ENCODE measurements at regions not wholly inside any gene's neighbourhood (a gene's known extent, or its start where the extent isn't known, plus 50 kb on each side); places are given as distances from the start of the nearest gene placed in this dataset.

- no peak for ATAC-seq (ENCODE audit: low read depth)
- H3K9me3 Mint-ChIP-seq = no peaks in the 10 kb centered on the region
- no peaks in the 10 kb centered on the region for H3K36me3 Mint-ChIP-seq
- peaks cover 4% of the 10 kb centered on the region for H3K27me3 Mint-ChIP-seq
- H3K4me1 Mint-ChIP-seq = no peaks in the 10 kb centered on the region
- H3K27ac Mint-ChIP-seq = no peak overlapping the region
- no peak overlapping the region for H3K4me3 Mint-ChIP-seq
- DNase-seq (ENCODE audit: low spot score in 2 of 2) = no peak
Measured at GRCh38 chr10:10394933-10395658, 622.6 kb upstream of the CELF2 start.

- Mint-ChIP-seq H3K9me3 (no peaks in the 10 kb centered on the region), H3K27me3 (peaks cover 4% of the 10 kb centered on the region), H3K27ac (no peak overlapping the region), H3K36me3 (no peaks in the 10 kb centered on the region), H3K4me3 (no peak overlapping the region), H3K4me1 (no peaks in the 10 kb centered on the region)
- ATAC-seq (ENCODE audit: low read depth) = no peak
- no peak for DNase-seq (ENCODE audit: low spot score in 2 of 2)
Measured at GRCh38 chr10:10396601-10397000, 621.1 kb upstream of the CELF2 start.

DNA sequence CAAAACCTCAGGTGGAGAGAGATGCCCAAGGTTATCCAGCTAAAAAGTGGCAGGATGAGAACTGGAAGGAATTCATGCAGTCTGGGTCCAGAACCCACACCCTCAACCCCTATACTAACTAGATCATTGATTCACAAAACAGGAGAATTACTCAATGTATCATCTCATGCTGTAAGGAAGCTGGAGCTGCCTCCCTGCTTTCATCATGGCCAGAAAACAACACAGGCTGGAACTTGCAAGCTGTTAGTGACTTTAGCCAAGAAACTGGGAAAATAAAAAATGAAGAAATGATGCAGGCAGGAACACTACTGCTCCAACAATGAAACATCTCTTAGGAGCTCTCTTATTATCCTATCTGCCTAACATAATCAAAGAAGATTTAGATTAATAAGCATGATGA, 619.8 kb upstream of the CELF2 start:
- Mint-ChIP-seq H3K9me3 (no peaks in the 10 kb centered on the region), H3K36me3 (no peaks in the 10 kb centered on the region), H3K27ac (no peak overlapping the region), H3K4me3 (no peak overlapping the region), H3K4me1 (no peaks in the 10 kb centered on the region), H3K27me3 (peaks cover 3% of the 10 kb centered on the region)
- ATAC-seq (ENCODE audit: low read depth) (no peak), DNase-seq (ENCODE audit: low spot score in 2 of 2) (no peak)

DNA sequence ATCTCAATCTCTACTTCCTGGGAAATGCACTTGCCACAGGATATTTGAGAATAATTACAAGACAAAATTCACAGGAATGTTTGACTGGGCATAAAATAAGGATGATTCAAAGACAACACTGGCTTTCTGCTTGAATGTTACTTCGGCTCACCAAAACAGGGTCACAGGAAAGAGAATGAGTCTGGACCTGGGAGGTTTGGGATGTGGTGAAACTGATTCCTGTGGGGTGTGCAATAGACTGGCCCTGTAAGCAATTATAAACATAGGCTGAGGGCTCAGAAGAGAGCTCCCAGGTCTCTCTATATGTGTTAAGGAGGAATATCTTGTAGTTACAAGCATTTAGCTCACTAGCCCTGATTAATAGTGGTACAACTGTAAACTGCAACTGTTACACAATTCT, 613.9 kb upstream of the CELF2 start:
- no peak overlapping the region for H3K4me3 Mint-ChIP-seq
- H3K36me3 Mint-ChIP-seq = no peaks in the 10 kb centered on the region
- DNase-seq (ENCODE audit: low spot score in 2 of 2) (no peak), ATAC-seq (ENCODE audit: low read depth) (no peak)
- peaks cover 2% of the 10 kb centered on the region for H3K27me3 Mint-ChIP-seq
- H3K9me3 Mint-ChIP-seq = no peaks in the 10 kb centered on the region
- H3K27ac Mint-ChIP-seq = no peak overlapping the region
- no peaks in the 10 kb centered on the region for H3K4me1 Mint-ChIP-seq

GRCh38 chr10:10417671-10418070, 600.0 kb upstream of the CELF2 start:
- no peak overlapping the region for H3K4me3 Mint-ChIP-seq
- no peaks in the 10 kb centered on the region for H3K9me3 Mint-ChIP-seq
- no peak overlapping the region for H3K27ac Mint-ChIP-seq
- H3K27me3 Mint-ChIP-seq = no peaks in the 10 kb centered on the region
- DNase-seq (ENCODE audit: low spot score in 2 of 2) (no peak), ATAC-seq (ENCODE audit: low read depth) (no peak)
- H3K4me1 Mint-ChIP-seq = no peaks in the 10 kb centered on the region
- no peaks in the 10 kb centered on the region for H3K36me3 Mint-ChIP-seq

DNA sequence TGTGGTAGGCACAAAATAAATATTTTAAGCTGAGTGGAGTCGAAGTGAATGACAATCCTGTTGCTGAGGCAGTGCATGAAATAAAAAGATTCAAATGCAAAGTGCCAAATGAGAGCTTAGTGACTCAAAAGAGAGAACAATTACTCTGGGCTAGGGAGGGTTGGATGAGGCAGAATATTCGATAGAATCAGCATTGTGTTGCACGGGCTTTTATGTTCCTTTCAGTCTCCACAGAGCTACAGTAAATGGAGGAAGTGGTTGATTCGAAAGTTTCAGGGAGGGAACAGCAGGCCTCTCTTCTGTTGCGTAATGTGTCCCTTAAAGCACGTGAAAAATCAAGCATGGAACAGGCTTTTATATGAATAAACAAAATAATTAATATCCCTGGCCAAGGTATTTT, 599.3 kb upstream of the CELF2 start:
- Mint-ChIP-seq H3K27ac (no peak overlapping the region), H3K36me3 (no peaks in the 10 kb centered on the region), H3K27me3 (peaks cover 3% of the 10 kb centered on the region), H3K4me3 (no peak overlapping the region), H3K9me3 (no peaks in the 10 kb centered on the region), H3K4me1 (no peaks in the 10 kb centered on the region)
- DNase-seq (ENCODE audit: low spot score in 2 of 2) (no peak), ATAC-seq (ENCODE audit: low read depth) (no peak)

DNA sequence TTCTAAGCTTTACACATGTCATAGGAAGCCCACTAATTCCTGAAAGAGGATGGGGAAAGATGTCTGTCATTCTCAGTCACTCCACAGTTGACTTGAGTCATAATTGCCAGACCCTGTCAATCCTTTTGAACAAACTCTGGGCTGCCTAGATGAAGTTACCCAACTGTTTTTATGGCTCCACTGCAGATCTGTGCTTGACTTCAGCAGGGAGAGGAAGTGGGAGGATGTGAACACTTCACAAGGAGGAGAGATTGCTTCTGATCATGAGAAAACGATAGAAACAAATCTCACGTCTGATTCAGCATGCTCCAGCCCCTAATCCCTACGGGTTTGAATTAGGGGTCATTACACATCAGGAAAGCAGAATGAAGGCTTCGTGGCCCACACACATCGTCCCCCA, 596.6 kb upstream of the CELF2 start:
- no peak overlapping the region for H3K27ac Mint-ChIP-seq
- H3K4me3 Mint-ChIP-seq = no peak overlapping the region
- DNase-seq (ENCODE audit: low spot score in 2 of 2) (no peak), ATAC-seq (ENCODE audit: low read depth) (no peak)
- peaks cover 4% of the 10 kb centered on the region for H3K27me3 Mint-ChIP-seq
- no peaks in the 10 kb centered on the region for H3K9me3 Mint-ChIP-seq
- no peaks in the 10 kb centered on the region for H3K36me3 Mint-ChIP-seq
- no peaks in the 10 kb centered on the region for H3K4me1 Mint-ChIP-seq

DNA sequence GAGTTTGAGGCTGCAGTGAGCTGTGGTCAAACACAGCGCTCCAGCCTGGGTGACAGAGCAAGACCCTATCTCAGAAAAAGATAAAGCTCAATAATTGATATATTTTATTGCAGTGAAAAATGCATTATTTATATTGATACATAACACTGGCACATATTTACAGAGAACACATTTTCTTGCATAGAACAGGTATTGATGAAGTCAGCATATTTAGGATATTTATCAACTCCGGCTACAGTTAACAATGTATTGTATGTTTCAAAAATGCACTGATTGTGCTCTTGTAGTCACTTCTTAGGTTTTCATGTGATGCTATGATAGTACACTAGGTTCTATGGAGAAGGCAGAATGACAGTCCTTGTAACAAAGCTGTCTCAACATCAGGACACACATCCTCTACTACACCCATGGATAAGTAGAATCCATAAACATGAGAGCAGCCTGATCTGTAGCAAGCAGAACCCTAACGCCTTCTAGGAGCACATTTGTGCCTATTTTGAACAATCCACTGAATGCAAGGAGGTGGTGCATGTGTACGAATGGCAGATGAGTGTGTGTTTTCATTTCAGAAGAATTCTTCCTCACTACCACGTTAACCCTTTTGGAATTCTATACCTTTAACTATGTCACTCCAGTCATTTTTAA, 586.1 kb upstream of the CELF2 start:
- DNase-seq (ENCODE audit: low spot score in 2 of 2) (no peak), ATAC-seq (ENCODE audit: low read depth) (no peak)
- Mint-ChIP-seq H3K4me3 (no peak overlapping the region), H3K27ac (no peak overlapping the region), H3K27me3 (no peaks in the 10 kb centered on the region), H3K9me3 (no peaks in the 10 kb centered on the region), H3K36me3 (no peaks in the 10 kb centered on the region), H3K4me1 (peaks cover 3% of the 10 kb centered on the region)

DNA sequence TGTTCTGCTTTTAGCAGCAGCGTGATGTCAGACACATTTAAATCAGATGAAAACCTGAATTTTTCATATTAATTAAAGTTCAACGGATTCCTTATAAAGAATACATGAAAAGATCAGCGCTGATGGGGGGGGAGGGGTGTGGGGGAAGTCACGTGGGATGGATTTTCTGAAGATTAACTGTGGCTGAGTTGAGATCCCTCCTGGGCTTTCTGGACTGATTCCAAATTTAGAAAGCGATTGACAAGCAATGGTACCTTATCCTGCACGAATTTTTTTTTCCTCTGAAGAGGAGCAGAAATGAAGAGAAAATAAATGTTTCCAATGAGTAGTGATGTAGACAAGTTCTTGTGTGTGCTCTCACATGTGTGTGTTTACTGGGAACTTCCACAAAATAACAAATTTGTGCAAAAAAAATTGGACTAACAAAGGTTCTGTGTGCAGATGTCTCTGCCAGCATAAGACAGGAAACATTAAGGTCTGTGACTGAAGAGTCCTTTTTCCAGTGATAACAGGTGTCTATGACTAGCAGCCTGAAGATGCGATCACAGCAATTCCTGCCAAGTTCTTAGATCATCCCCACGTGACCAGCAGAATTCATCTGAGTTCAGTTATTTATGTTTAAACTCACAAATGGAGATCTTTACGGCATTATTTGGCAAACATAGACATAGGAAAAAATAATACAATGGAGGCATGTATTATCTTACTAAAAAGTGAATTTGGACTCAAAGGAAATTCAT, 585.2 kb upstream of the CELF2 start:
- Mint-ChIP-seq H3K27ac (no peak overlapping the region), H3K27me3 (no peaks in the 10 kb centered on the region), H3K4me3 (no peak overlapping the region), H3K4me1 (peaks cover 3% of the 10 kb centered on the region), H3K9me3 (no peaks in the 10 kb centered on the region), H3K36me3 (no peaks in the 10 kb centered on the region)
- DNase-seq (ENCODE audit: low spot score in 2 of 2) = no peak
- ATAC-seq (ENCODE audit: low read depth) = no peak

DNA sequence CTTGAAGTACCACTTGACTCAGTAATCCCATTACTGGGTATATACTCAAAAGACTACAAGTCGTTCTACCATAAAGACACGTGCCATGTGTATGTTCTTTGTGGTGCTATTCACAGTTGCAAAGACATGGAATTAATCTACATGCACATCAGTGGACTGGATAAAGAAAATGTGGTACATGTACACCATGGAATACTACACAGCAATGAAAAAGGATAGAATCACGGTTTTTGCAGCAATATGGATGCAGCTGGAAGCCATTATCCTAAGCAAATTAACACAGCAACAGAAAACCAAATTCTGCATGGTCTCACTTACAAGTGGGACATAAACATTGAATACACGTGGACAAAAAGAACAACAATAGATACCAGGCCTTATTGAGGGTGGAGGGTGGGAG, 583.4 kb upstream of the CELF2 start:
- Mint-ChIP-seq H3K27me3 (peaks cover 2% of the 10 kb centered on the region), H3K36me3 (no peaks in the 10 kb centered on the region), H3K4me3 (no peak overlapping the region), H3K9me3 (peaks cover 2% of the 10 kb centered on the region), H3K27ac (no peak overlapping the region), H3K4me1 (no peaks in the 10 kb centered on the region)
- ATAC-seq (ENCODE audit: low read depth) (no peak), DNase-seq (ENCODE audit: low spot score in 2 of 2) (no peak)

GRCh38 chr10:10437886-10438285, 579.8 kb upstream of the CELF2 start:
- Mint-ChIP-seq H3K36me3 (no peaks in the 10 kb centered on the region), H3K27ac (no peak overlapping the region), H3K4me1 (no peaks in the 10 kb centered on the region), H3K9me3 (peaks cover 2% of the 10 kb centered on the region), H3K27me3 (peaks cover 2% of the 10 kb centered on the region), H3K4me3 (no peak overlapping the region)
- no peak for DNase-seq (ENCODE audit: low spot score in 2 of 2)
- no peak for ATAC-seq (ENCODE audit: low read depth)

GRCh38 chr10:10438335-10439100, 579.2 kb upstream of the CELF2 start:
- H3K4me3 Mint-ChIP-seq = no peak overlapping the region
- no peaks in the 10 kb centered on the region for H3K4me1 Mint-ChIP-seq
- H3K9me3 Mint-ChIP-seq = peaks cover 2% of the 10 kb centered on the region
- no peak for DNase-seq (ENCODE audit: low spot score in 2 of 2)
- H3K27me3 Mint-ChIP-seq = peaks cover 2% of the 10 kb centered on the region
- H3K36me3 Mint-ChIP-seq = no peaks in the 10 kb centered on the region
- no peak for ATAC-seq (ENCODE audit: low read depth)
- H3K27ac Mint-ChIP-seq = no peak overlapping the region

- DNase-seq (ENCODE audit: low spot score in 2 of 2) = no peak
- H3K27me3 Mint-ChIP-seq = peaks cover 8% of the 10 kb centered on the region
- peaks cover 4% of the 10 kb centered on the region for H3K9me3 Mint-ChIP-seq
- no peak overlapping the region for H3K27ac Mint-ChIP-seq
- no peak overlapping the region for H3K4me3 Mint-ChIP-seq
- H3K36me3 Mint-ChIP-seq = no peaks in the 10 kb centered on the region
- no peaks in the 10 kb centered on the region for H3K4me1 Mint-ChIP-seq
- ATAC-seq (ENCODE audit: low read depth) = no peak
Measured at GRCh38 chr10:10456856-10457255, 560.8 kb upstream of the CELF2 start.

DNA sequence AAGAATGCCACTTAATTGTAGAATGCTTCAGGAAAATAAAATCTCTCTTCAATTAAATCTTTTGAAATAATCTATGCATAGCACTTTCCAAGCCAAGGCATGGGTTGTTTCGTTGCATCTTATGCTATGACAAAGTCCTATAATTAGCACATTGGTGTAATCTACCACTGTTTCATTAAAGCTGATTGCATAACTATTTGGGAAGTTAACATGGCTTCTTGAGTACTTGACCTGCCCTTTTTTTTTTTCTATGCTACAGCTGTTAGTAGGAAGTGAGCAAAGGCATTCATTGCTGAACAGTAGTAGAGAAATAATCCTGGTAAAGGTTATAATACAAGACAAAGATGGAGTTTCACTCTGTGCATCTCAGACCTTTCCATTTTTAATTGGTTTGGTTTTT, 557.2 kb upstream of the CELF2 start:
- Mint-ChIP-seq H3K4me1 (no peaks in the 10 kb centered on the region), H3K4me3 (no peak overlapping the region), H3K9me3 (no peaks in the 10 kb centered on the region), H3K27ac (no peak overlapping the region), H3K27me3 (peaks cover 6% of the 10 kb centered on the region), H3K36me3 (no peaks in the 10 kb centered on the region)
- ATAC-seq (ENCODE audit: low read depth) (no peak), DNase-seq (ENCODE audit: low spot score in 2 of 2) (no peak)

All from memory B cell (primary cell).